Nucleus accumbens (tissue), 56 donors: ENCODE measurements at regions not wholly inside any gene's neighbourhood (a gene's known extent, or its start where the extent isn't known, plus 50 kb on each side); places are given as distances from the start of the nearest gene placed in this dataset.
"Not testable (repeated sequence)": the region's sequence is repeated elsewhere in the genome, so short reads cannot be mapped to it uniquely, and the experiment has no call there.

Experiments used
- DNase-seq, 56 donors: peaks; one replicate each; lab custom pipeline; 2025; lab: John Stamatoyannopoulos, UW

DNA sequence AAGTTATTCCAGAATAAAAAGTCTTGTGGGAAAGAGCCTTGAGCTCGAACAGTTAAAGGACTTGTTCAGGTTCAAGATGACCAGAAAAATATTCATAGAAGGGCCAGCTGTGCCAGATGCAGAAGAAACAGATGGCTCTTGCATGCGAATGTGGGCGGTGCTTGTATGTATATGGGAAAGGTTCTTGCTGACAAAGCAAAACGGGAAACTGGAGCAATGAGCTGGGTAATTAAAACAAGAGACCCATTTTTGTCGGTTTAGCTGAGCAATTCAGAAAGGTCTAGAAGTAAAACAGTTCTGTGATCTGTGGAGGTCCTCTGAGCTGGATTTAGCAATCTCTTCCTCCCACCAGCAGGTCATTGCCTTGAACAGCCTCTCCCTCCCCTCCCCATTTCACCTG, 107.2 kb upstream of the MARK1 start:
- DNase-seq: no peak

DNA sequence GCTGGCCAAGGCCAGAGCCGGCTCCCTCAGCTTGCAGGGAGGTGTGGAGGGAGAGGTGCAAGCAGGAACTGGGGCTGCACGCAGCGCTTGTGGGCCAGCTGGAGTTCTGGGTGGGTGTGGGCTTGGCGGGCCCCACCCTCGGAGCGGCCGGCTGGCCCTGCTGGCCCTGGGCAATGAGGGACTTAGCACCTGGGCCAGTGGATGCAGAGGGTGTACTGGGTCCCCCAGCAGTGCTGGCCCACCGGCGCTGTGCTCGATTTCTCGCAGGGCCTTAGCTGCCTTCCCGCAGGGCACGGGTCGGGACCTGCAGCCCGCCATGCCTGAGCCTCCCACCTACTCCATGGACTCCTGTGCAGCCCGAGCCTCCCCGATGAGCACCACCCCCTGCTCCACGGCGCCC, 115.6 kb upstream of the MARK1 start:
- not testable (repeated sequence) for DNase-seq

DNA sequence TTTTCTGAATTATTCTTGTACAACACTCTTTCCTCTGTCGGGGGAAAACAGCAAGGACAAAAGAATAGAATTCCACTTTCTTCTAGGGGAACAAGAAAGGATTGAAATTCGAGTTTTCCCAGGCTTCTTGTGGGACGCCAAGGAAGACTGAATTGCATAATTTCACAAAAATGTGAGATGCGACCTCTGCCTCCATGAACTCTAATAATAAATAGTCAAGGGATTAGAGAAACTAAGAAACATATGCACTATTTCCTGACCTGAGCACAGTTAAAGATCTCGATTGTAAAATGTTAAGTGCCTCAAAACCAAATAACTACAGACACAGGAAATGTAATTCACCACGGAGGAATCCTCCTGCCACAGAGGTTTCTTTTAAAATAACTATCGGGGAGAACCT, 117.3 kb upstream of the MARK1 start:
- no peak for DNase-seq

DNA sequence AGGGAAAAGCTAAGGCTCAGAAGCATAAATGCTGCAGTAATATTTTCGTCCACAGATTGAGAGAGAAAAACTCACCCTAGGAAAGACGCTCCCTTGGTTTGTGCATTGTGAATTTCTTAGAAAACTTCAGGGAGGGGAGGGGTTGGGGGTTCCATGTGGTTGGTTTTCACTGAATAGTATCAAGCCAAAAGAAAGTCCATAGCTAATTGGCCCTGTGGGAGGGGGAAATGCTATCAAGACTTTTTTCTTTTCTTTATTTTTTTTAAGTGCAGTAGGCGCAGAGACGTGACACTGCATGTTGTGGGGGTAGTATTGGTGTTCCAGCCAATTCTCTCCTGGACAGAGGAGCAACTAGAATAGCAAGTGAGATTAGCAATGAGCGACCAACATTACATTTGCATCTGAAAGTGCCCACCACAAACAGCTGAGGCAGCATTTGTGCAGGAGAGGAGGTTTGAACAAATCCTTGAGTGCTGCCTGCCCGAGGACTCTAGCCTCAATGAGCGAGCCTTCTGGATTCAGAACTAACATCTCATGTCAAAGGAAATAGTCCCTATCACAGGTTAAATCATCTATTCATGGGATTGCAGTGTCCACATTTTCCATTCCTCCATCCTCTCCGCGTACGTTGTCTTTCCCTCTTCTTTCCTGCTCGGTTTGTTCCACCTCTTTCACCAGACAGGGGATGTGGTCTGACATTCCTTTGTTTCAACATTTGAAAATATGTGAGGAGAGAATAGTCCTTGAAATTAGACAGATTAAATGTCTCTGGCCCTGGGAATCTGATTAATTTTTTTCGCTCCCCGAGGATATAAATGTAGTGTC, 118.0 kb upstream of the MARK1 start:
- DNase-seq: no peak

DNA sequence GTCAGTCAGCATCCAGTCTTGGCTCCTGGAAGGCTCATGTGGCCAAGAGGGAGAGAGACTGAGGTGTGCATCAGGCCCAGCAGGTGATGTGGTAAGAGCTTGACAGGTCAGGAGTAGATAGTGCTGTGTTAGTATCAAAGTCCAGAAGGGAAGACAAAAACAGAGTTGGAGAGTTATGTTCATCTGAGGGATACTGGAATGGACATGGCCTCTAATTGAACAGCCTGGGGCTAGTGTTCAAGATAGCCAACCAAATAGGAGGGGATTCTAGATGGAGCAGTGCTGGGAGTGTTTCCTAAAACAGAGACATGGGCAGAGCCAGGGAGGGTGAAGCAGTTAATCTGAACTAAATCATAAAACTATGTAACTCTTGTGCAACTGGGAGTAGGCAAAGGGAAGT, 120.7 kb upstream of the MARK1 start:
- no peak for DNase-seq

DNA sequence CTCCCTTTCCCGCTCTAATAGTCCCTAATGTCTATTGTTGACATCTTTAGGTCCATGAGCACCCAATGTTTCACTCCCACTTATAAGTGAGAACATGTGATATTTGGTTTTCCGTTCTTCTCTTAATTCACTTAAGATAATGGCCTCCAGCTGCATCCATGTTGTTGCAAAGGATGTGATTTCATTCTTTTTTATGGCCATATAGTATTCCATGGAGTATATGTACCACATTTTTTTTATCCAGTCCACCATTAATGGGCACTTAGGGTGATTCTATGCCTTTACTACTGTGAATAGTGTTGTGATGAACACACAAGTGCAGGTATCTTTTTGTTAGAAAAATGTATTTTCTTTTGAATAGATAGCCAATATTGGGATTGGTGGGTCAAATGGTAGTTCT, 126.0 kb upstream of the RAB3GAP2 start:
- no peak for DNase-seq

DNA sequence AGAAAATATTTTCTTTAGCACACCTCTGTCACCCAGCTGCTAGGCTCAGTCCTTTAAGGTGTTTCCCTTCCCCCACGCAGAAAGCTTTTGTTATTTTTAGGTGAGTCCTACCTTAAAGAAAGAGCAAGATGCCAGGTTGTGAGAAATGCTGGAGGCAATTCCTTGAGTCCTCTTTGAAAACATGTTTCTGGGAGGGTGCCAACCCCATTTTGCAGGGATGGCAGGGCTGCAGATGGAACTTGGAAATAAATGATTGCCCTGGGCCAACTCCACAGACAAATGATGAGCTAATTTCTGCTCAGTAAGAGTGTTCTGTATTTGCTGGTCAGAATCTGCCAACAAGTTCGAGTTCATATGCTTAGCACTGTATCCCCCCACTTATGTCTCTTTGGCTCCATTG, 119.2 kb upstream of the RAB3GAP2 start:
- DNase-seq: no peak

DNA sequence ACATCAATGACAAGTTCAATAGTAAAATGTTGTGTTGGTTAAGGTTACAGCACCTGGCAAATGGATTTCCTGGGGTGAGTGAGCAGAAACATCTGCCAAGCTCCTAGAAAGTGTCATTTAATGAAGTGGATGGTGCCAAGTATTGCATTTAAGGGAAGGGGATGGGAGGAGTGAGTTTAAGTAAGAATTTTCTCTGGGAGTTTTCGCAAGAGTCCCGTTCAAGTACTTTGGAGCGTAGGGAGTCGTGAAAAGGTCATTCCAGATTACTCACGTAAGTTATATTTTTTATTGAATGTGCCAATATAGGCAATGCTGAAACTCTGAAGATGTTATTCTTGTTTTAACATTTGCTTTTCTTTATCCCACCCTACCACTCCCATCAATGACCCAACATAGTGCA, 117.4 kb upstream of the RAB3GAP2 start:
- DNase-seq: no peak

DNA sequence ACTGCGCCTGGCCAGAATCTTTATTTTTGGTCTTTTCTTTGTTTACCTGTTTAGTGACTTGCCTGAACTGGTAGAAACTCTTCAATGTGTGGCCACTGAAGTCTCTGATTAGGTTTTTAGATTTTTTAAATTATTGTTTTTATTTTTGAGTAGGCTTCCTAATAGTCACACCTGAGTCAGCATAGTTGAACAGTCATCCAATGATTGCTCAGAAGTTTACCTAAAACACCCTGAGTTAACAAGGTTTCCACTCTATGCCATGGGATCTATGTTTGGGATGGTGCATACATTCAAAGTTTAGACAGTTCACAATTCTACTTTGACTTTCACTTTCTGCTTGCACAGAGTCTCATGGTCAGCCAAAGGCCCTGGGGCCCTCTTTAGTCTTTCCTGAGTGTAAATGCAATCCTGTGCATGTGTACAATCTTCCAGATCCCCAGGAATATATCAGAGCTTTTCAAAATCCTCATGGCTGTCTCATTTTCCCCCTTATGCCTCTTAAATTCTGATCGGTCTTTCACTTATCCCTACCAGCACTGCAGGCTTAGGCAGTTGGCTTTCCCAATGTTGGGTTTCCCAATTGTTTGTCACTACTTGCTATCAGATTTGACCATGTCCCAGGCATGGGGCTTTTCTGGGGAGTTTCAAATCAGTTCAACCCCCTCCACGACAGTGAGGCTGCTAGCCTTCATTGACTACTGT, 114.4 kb upstream of the RAB3GAP2 start:
- no peak for DNase-seq

DNA sequence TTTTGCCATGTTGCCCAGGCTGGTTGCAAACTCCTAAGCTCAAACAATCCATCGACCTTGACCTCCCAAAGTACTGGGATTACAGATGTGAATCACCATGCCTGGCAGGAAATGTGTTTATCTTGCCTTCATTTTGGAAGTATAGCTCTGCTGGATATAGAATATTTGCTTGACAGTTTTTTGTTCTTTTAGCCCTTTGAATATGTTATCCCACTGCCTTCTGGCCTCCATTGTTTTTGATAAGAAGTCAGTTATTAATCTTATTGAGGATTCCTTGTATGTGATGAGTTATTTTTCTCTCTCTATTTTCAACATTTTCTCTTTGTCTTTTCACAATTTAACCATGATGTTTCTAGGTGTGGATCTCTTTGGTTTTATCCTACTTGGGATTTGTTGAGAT, 112.9 kb upstream of the RAB3GAP2 start:
- DNase-seq: no peak

DNA sequence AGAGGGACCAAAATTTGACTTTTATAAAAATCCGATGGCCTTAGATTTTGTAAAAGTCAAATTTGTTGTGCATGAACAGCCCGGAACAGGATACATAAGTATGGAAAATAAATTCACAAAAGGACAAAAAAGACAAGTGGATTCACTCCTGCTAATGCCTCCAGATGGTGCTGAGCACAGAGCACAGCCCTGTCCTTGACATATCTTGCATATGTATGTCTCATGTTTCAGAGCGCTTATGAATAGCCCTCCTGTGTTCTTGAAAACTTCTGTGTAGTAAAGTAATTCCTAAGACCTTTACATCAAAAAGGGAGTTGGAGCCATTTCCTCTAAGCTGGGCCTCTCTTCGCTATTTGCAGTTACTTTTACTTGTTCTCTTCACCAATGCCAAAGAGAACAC, 110.7 kb upstream of the RAB3GAP2 start:
- no peak for DNase-seq

DNA sequence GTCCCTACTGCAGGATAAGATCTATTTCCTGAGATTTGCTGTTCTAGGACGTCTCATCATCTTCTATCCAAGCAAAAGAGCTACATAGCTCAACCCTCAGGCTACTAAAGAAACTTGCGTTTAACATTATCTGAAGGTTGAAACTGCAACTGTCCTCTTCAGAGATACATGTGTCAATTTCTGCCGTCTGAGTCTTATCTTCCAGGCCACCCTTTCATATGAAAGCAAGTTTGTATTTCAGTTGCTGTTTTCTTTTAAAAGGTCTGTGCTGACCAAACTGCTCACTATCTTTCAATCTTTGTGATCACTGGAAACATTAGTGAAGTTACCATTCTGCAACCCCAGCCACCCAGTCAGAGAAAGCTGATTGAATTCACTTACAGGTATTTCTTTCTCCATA, 108.6 kb upstream of the RAB3GAP2 start:
- DNase-seq: no peak

DNA sequence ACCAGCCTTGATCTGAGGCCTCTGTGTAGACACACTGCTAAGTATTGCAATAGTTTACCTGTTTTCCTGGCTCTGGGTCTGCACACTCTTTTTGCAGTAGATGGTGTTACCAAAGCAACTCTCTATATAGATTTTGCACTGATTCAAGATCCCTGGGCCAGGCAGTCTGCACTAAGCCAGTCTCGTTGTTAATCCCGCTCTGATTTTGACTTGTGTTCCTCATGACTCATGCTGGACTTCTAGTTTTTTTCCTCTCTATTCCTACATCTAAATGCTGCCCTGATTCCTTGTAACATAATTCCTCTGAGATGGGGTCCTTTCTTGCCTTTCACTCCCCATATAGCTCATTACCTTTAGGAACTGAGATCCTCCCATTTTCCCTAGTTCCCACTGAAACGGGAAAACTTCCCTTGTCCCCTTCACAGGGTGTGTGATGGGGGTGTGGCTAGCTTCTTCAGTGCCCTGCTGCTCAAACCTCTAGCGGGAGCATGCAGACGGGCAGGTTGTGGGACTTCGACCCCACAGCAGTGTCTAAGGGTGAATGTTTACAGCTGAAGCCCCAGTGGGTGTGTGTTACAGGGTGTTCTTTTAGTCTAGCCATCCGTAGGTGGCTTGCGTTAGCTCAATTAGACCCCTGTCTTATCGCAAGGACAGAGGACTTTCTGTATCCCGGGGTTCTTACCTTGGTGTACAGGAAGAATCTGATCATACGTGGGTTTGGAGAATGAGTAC, 106.5 kb upstream of the RAB3GAP2 start:
- no peak for DNase-seq

DNA sequence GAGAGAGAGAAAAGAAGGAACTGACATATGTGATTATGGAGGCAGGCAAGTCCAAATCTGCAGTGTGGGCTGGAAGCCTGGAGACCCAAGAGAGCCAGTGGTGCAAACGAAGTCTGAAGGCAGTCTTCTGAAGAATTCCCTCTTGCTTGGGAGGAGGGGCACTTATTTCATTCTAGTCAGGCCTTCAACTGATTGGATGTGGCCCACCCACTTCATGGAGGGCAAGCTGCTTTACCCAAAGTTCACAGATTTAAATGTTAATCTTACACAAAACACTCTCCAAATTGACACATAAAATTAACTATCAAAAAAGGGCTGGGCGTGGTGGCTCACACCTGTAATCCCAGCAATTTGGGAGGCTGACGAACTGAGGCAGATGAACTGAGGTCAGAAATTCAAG, 103.5 kb upstream of the RAB3GAP2 start:
- no peak for DNase-seq

DNA sequence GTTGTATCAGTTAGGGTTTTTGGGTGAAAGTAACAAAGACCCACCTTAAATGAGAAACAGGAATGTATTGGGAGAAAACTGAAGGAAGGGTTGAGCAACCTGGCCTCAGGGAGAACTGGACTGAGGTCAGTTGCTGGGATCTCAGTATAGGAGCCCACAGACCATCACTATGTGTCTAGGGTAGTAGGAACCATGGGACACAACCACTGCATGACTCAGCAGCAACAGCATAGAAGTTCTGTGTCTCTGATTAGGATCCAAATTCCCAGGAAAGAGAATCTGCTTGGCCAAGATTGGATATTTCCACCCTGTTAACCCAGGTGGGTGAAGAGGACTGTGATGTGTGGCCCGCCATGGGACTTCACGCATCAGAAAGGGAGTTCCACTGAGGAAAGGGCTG, 102.2 kb upstream of the RAB3GAP2 start:
- no peak for DNase-seq

DNA sequence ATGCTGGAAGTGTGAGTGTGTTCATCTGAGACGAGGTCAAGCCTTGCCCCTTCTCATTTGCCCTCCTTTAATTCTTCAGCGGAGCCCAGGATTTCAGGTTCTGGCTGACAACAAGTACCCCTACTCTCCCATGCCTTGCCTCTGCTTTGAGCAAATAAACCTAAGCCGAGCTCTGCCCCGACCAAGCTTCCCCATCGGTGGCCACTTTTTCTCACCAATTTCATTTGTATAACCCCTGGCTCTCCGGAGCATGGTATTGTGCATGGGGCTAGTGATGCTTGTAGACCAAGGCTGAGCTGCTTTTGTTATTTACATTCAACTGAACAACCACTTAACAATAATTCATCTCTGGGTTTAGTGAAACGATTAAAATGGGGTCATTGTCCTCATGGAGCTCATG, 100.2 kb upstream of the RAB3GAP2 start:
- no peak for DNase-seq

DNA sequence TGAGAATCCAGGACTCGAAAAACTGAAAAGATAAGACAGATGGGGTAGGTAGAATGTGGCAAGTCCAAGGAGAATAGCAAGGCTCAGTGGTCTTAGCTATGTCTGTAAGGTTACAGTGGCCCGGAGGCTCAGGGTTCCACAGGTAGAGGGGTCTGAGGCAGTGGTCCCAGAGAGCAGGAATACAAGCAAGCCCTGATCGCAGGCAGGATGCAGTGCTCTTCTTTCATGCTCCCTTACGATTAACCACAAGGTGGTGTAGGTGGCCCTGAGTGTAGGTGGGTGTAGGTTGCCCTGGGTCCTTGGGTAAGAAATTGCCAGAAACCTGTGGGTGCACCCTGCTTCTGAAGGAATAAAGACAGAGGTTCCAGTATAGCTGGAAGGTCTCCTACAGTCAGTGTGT, 99.1 kb upstream of the RAB3GAP2 start:
- DNase-seq: no peak

DNA sequence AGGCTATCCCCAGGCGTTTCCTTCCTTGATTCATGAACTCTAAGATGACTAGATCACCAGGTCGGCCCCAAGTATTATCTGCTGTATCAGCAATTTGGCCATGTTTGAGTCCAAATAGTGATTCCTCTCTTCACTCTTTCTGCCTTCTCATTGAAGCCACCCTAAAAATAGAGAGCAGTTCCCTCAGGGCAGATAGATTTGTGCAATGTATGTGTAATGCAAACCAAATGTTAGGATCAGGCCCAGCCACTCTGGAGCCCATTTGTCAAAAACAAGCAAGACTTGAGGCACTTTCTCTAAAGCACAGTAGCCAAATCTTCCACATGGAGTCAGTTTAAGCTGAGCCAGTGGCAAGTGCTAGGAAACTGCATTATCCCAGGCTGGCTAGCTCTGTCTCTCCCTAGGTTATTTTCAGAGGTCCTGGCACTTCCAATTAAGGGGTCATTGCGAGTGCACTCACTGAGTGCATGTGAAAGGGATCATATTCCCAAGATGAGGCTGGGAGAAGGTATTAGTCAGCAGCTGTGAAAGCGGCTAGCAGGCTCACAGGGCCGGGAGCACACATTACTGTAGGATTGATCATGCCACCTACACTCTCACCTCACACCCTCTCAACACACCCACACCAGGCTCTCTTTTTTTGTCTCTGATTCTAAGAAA, 97.9 kb upstream of the RAB3GAP2 start:
- peak in 7 of 56 donors; percentile 2 to 26 (median 10) for DNase-seq

DNA sequence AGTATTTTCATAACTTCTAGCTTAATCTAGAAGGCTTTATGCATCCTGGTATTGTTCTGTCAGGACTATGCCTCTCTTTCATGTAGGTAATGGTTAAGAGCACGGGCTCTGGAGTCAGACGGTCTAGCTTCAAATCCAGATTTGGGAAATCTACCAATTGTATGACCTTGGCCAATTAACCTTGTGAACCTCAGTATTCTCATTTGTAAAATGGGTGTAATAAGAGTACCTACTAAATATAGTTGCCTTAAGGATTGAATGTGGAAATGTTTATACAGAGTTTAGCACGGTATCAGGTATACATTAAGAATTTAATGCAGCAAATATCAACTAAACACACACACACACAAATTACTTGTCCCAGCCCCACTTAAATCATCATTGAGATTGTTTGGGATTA, 97.3 kb upstream of the RAB3GAP2 start:
- no peak for DNase-seq

DNA sequence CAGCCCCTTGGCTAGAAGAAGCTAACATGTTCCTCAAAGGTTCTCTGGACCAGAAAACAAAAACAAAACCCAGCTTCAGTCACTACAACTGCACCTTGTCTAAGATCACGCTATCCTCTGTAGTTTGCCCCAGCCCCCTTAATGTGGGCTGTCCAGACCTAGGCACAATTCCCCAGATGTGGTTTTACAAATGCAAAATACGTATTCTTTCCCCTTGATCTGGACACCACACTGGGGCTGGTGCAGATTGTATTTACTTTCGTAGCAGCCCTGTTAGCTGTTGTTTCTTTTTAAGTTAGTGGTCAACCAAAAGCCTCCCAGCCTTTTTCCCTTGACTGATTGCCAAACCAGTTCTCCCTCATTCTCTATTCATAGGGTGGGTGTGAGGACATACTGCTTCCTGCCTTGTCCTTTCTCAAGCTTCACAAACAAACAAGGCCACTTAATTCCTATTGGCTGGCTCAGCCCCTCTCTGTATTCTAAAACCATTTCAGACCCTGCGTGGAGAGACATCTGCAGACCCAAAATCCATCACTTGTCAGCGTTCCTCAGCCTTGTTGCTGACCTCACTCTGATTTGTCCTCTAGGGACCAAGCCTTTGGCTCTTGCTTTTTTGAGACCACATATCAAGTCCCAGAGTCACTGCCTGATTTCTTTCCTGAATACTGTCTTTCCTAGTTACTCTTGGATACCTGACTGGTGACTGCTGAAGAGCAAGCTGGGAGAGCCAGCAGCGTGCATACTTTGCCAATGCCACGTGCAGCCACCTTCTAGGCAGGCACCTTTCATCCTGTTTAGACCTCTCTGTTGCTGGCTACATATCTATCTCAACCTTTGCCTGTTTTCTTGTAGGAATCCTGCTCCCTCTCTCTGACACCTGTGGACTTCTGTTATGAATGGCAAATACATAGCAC, 96.4 kb upstream of the RAB3GAP2 start:
- DNase-seq: no peak
